GM18517 (cell line): ENCODE measurements at regions not wholly inside any gene's neighbourhood (a gene's known extent, or its start where the extent isn't known, plus 50 kb on each side); places are given as distances from the start of the nearest gene placed in this dataset.
A peak's percentile ranks its signal among the peaks of the same experiment; 100 is the strongest.

Experiments used
- ATAC-seq: cut with Tn5 transposase; IDR thresholded peaks from one replicate; pipeline ENCODE4 v1.9.1; 2021; ENCODE audit warnings: mild to moderate bottlenecking, moderate library complexity; ENCODE audit not compliant: unreplicated experiment

- peak; percentile 95 for ATAC-seq
These were observed 194.0 kb downstream of the GASK1B start for GRCh38 chr4:157978680-157979361.

DNA sequence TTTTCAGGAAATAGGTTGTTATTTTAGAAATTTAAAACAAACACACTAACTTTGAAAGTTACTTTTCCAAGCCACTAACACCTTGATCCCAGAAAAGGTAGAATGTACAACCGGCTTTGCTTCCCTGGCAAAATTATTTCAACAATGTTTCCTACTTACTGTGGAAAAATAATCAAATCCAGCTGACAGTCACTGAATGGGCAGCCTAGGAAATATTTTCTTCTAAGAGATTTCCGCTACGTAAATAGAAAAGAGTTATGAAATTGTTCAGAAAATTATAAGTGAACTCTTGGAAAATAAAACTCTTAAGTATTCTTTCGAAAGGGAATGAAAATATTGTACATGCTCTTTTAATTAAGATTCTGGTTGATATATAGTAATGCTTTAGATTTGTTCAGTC is 195.7 kb downstream of the GASK1B start:
- ATAC-seq, result no peak

- no peak for ATAC-seq
These were observed 199.5 kb downstream of the GASK1B start for GRCh38 chr4:157973297-157973696.

GRCh38 chr4:157964463-157964862 is 208.4 kb downstream of the GASK1B start:
- no peak for ATAC-seq

DNA sequence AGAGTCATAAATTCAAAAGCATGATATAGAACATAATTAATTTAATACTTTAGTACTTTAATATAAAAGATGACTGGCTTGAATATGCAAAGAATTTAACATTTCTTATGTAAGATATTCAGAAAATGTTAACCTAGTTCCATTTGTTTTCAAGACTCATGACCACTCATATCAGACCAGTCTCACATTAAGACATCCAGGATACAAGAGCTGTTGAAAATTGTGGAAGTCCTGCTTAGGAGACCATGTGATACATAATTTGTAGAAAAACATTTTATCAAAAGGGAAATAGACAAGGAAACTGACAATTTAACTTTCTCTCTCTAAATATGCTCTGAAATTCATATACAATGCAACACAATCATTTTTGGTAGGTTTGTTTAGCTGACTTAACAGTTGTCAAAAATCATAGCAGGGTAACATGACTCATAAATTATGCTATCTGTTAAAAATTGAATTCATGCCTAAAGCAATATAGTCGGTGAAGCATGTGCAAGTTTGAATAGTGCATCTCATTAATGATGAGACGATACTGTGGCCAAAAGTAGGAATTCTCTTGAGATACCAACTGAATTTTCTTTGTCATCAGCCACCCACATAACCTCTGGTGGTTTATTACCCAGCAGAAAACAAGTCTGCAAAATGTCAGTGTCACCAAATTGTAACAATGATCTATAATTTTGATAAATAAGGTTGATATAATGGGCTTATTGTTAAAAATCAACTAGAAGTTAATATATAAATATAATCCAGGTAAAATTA is 211.4 kb downstream of the GASK1B start:
- ATAC-seq, result no peak

GRCh38 chr4:157957905-157958304 is 214.9 kb downstream of the GASK1B start:
- no peak for ATAC-seq

DNA sequence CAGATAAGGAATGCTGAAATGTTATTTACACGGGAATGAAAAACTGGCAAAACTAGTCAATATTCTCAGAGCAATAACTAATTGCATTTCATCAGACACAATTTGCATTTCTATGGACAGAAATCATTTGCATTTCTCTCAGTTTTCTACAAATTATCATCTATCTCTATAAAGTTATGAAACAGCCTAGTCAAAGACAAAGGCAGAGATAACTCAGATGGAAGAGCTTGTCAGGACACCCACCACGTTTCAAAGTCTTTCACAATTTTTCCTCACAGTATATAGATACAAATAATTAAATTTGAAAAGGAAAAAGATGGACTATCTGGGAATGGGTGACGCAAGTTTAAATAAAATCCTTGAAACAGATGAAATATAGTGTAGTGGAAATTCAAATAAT is 230.8 kb downstream of the GASK1B start:
- no peak for ATAC-seq

DNA sequence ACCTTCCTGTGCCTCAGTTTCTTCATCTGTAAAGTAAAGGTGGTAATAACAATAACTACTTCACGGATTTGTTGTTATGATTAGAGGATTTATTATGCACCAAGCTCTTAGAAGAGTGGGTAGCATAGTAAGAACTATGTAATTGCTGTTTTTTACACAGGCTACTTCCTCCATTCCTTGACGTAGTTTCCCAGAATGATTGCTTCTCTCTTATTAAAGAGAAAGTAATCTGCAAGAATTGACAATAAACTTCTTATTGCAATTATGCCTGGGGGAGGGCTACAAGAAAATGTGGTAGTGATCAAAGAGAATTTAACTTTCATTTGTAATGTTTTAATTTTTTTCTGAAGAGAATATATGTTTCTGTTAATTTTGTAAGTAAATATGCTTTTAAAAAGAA is 238.7 kb downstream of the GASK1B start:
- ATAC-seq, result no peak

- no peak for ATAC-seq
These were observed 239.9 kb downstream of the GASK1B start for GRCh38 chr4:157932936-157933335.

- no peak for ATAC-seq
These were observed 243.3 kb downstream of the GASK1B start for GRCh38 chr4:157929486-157929885.

- no peak for ATAC-seq
These were observed 254.6 kb downstream of the GASK1B start for GRCh38 chr4:157918036-157918832.

- no peak for ATAC-seq
These were observed 260.6 kb downstream of the GASK1B start for GRCh38 chr4:157912212-157912611.

- no peak for ATAC-seq
These were observed 261.2 kb downstream of the GASK1B start for GRCh38 chr4:157911662-157912061.

DNA sequence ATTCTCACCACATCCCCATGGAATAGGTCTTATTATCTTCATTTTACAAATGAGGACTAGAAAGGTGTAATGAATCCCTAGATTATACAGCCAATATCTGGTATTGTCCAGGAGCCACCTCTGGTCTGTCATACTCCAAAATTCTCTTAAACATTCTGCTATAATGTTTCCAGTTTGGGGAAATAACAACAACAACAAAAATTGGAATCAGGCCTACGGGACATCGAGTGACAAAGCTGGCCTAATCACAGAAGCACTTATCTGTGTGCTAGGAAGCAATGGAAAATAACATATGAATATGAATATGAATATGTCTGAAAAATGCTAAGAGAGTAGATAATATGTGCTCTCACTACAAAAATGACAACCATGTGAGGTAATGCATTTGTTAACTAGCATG is 264.1 kb downstream of the GASK1B start:
- ATAC-seq, result no peak

DNA sequence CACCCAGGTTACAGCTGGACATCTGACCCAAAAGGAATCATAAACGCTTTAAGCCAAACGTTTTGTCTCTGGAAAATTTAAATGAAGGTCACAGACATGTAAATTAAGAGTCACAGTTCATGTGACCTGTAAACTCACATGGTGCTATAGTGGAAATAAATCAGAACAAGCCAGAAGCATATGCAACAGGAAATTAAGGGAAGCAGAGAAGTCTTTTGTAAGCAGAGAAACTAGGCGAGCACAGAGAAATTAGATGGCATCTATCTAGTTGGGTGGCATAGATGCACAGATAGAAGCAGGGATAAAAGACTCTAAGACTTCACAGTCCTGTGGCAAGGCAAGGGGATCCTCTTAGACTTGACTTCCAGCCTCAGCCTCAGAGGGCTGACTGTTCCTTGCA is 264.8 kb downstream of the GASK1B start:
- no peak for ATAC-seq

GRCh38 chr4:157907226-157907946 is 265.4 kb downstream of the GASK1B start:
- no peak for ATAC-seq

DNA sequence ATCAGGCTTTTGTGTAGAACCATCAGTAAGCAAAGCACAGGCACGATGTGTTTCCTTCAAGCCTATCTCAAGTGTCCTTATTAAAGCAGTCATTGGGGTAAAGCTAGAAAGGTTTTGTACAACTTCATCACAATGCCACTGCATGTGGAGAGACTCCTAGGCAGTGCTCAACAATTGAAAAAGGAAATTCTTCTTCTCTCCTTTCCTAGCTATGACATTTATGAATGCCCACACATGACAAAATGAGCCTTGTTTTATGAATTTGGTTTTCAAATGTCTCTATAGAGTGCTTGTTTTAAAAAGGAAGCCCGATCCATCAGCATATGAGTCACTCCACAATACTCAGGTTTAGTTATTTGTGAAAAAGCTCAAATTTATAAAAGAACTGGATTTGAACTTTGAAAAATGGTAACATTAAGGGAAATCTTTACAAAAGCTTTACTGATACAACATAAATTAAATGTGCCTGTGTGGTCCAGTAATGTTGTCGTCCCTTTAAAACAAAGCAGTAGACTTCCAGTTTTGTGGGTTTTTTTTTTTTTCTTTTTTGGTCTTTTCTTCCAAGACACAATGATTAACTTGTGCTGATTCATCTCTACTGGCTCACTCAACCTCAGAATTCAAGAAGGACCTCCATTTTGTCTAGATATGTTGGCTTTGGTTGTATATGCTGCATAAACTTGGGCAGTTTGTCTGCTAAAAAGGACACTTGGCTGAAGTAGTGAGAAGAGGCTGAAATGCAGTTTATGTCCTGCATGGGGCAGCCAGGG is 273.8 kb downstream of the GASK1B start:
- ATAC-seq, result no peak

GRCh38 chr4:157897855-157898370 is 274.9 kb downstream of the GASK1B start:
- no peak for ATAC-seq

DNA sequence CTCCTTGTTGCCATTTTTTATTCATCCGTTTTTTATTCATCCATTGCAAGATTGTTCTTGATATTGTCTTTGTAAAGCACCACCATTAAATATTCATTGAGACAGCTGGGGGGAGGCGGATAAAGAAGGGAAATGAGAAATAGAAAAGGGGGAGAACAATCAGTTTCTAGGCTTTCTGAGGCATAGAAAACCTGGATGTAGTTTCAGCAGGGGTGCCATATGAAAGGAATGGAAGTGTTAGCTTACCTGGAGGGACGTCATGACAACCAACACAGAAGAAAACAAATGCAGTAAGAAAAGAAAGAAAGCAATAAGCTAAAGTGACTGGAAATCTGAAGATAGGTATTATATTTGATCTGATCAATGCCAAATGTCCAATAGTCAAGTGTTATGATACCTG is 276.1 kb downstream of the GASK1B start:
- no peak for ATAC-seq

- no peak for ATAC-seq
These were observed 277.6 kb downstream of the GASK1B start for GRCh38 chr4:157895205-157895604.
